Activated naive CD8-positive, alpha-beta T cell treated with anti-CD3 and anti-CD28 coated beads for 36 hours (primary cell): ENCODE measurements at regions not wholly inside any gene's neighbourhood (a gene's known extent, or its start where the extent isn't known, plus 50 kb on each side); places are given as distances from the start of the nearest gene placed in this dataset.
"Not testable (repeated sequence)": the region's sequence is repeated elsewhere in the genome, so short reads cannot be mapped to it uniquely, and the experiment has no call there.

Source experiments
- DNase-seq: peaks from one replicate; pipeline ENCODE4 v3.0.0; 2021
- H3K27ac Mint-ChIP-seq: one replicate; pipeline ENCODE4 v1.8.0; 2022; ENCODE audit warnings: mild to moderate bottlenecking, moderate library complexity, mixed read lengths
- H3K27me3 Mint-ChIP-seq: one replicate; pipeline ENCODE4 v1.8.0; 2022; ENCODE audit warnings: mild to moderate bottlenecking, mixed read lengths
- H3K36me3 Mint-ChIP-seq: one replicate; pipeline ENCODE4 v1.8.0; 2021; ENCODE audit warnings: mild to moderate bottlenecking, mixed read lengths
- H3K4me1 Mint-ChIP-seq: one replicate; pipeline ENCODE4 v1.8.0; 2021; ENCODE audit warnings: mixed read lengths
- H3K4me3 Mint-ChIP-seq: one replicate; pipeline ENCODE4 v1.8.0; 2022; ENCODE audit warnings: mild to moderate bottlenecking, moderate library complexity, mixed read lengths
- H3K9me3 Mint-ChIP-seq: one replicate; pipeline ENCODE4 v1.8.0; 2022; ENCODE audit warnings: mixed read lengths

- H3K9me3 Mint-ChIP-seq = peaks cover 6% of the 10 kb centered on the region
- H3K27ac Mint-ChIP-seq = no peak overlapping the region
- DNase-seq = no peak
- H3K4me3 Mint-ChIP-seq = no peak overlapping the region
- peaks cover 26% of the 10 kb centered on the region for H3K27me3 Mint-ChIP-seq
- H3K4me1 Mint-ChIP-seq = no peaks in the 10 kb centered on the region
- H3K36me3 Mint-ChIP-seq = no peaks in the 10 kb centered on the region
These were observed 102.1 kb upstream of the NECTIN3 start for GRCh38 chr3:110969229-110970211.

GRCh38 chr3:110971010-110971601 is 100.5 kb upstream of the NECTIN3 start:
- H3K36me3 Mint-ChIP-seq = no peaks in the 10 kb centered on the region
- no peaks in the 10 kb centered on the region for H3K4me1 Mint-ChIP-seq
- no peak overlapping the region for H3K27ac Mint-ChIP-seq
- peaks cover 4% of the 10 kb centered on the region for H3K9me3 Mint-ChIP-seq
- no peak for DNase-seq
- peaks cover 26% of the 10 kb centered on the region for H3K27me3 Mint-ChIP-seq
- no peak overlapping the region for H3K4me3 Mint-ChIP-seq

GRCh38 chr3:110973263-110973895 is 98.2 kb upstream of the NECTIN3 start:
- peaks cover 4% of the 10 kb centered on the region for H3K9me3 Mint-ChIP-seq
- DNase-seq = no peak
- H3K27me3 Mint-ChIP-seq = peaks cover 21% of the 10 kb centered on the region
- no peaks in the 10 kb centered on the region for H3K4me1 Mint-ChIP-seq
- no peak overlapping the region for H3K4me3 Mint-ChIP-seq
- no peak overlapping the region for H3K27ac Mint-ChIP-seq
- no peaks in the 10 kb centered on the region for H3K36me3 Mint-ChIP-seq

- Mint-ChIP-seq H3K4me1 (no peaks in the 10 kb centered on the region), H3K9me3 (no peaks in the 10 kb centered on the region), H3K4me3 (no peak overlapping the region), H3K27me3 (peaks cover 17% of the 10 kb centered on the region), H3K27ac (no peak overlapping the region), H3K36me3 (no peaks in the 10 kb centered on the region)
- DNase-seq = no peak
These were observed 96.7 kb upstream of the NECTIN3 start for GRCh38 chr3:110974902-110975301.

GRCh38 chr3:110984456-110985250 is 87.0 kb upstream of the NECTIN3 start:
- Mint-ChIP-seq H3K27me3 (peaks cover 4% of the 10 kb centered on the region), H3K9me3 (peaks cover 3% of the 10 kb centered on the region), H3K36me3 (no peaks in the 10 kb centered on the region), H3K4me3 (no peak overlapping the region), H3K4me1 (no peaks in the 10 kb centered on the region), H3K27ac (no peak overlapping the region)
- DNase-seq = no peak

DNA sequence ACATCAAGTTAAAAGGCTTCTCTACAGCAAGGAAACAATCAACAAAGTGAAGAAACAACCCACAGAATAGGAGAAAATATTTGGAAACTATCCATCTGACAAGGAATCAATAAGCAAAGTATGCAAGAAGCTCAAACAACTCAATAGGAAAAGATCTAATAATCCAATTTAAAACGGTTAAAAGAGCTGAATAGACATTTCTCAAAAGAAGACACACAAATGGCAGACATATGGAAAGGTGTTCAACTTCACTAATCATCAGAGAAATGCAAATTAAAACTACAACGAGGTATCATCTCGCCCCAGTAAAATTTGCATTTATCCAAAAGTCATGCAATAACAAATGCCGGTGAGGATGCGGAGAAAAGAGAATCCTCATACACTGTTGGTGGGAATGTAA is 82.2 kb upstream of the NECTIN3 start:
- no peaks in the 10 kb centered on the region for H3K36me3 Mint-ChIP-seq

DNA sequence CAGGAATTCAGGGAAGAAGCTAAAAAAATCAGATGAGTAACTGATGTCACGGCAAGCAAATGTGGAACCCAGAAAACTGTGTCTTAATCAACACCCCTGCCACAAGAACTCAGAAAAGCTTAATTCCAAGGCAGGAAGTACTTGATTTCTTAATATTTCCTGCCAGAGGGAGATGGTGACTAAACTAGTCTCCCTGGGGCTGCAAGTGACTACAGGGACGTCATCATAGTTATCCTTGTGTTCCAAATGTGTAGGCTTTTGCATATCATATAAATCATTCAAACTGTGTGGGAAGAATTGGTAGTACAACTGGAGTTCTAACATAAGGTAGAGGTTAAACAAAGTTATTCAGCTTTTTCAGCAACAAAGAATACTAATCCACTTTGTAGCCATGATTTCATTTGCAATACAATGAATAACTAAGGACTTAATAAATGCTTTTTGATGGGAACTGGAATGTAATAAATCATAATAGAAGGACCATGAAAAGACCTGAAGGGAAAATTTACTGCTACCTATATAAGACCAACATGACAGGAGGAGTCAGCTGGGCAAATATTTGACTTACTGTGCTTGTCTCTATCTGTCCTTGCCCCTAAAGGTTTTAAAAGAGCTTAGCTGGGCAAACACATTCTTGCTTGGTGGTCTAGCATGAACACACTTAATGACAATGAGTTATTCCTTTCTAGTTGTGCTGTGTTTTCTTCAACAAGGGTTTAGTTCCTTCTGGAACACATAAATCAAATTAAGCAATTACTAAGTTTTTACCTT is 76.0 kb upstream of the NECTIN3 start:
- no peak overlapping the region for H3K27ac Mint-ChIP-seq
- no peaks in the 10 kb centered on the region for H3K4me1 Mint-ChIP-seq
- H3K27me3 Mint-ChIP-seq = no peaks in the 10 kb centered on the region
- H3K9me3 Mint-ChIP-seq = no peaks in the 10 kb centered on the region
- no peaks in the 10 kb centered on the region for H3K36me3 Mint-ChIP-seq
- DNase-seq = no peak
- H3K4me3 Mint-ChIP-seq = no peak overlapping the region

More for the DNA sequence above, 82.2 kb upstream of the NECTIN3 start:
- no peak overlapping the region for H3K27ac Mint-ChIP-seq
- no peaks in the 10 kb centered on the region for H3K4me1 Mint-ChIP-seq
- peaks cover 4% of the 10 kb centered on the region for H3K27me3 Mint-ChIP-seq
- peaks cover 4% of the 10 kb centered on the region for H3K9me3 Mint-ChIP-seq
- no peak for DNase-seq
- no peak overlapping the region for H3K4me3 Mint-ChIP-seq

GRCh38 chr3:110998766-110999165 is 72.8 kb upstream of the NECTIN3 start:
- H3K27ac Mint-ChIP-seq, H3K9me3 Mint-ChIP-seq, H3K27me3 Mint-ChIP-seq, H3K4me1 Mint-ChIP-seq, H3K36me3 Mint-ChIP-seq, DNase-seq, H3K4me3 Mint-ChIP-seq: not testable (repeated sequence)

- not testable (repeated sequence) for H3K4me1 Mint-ChIP-seq, H3K9me3 Mint-ChIP-seq, DNase-seq, H3K36me3 Mint-ChIP-seq, H3K27me3 Mint-ChIP-seq, H3K4me3 Mint-ChIP-seq, H3K27ac Mint-ChIP-seq
These were observed 65.1 kb upstream of the NECTIN3 start for GRCh38 chr3:111006485-111006884.

GRCh38 chr3:111012388-111013248 is 59.0 kb upstream of the NECTIN3 start:
- Mint-ChIP-seq H3K27me3 (no peaks in the 10 kb centered on the region), H3K36me3 (peaks cover under 1% of the 10 kb centered on the region), H3K27ac (no peak overlapping the region), H3K9me3 (no peaks in the 10 kb centered on the region), H3K4me3 (no peak overlapping the region), H3K4me1 (no peaks in the 10 kb centered on the region)
- peak; percentile 0 for DNase-seq
